Adrenal gland (tissue), 9 donors: ENCODE measurements at regions not wholly inside any gene's neighbourhood (a gene's known extent, or its start where the extent isn't known, plus 50 kb on each side); places are given as distances from the start of the nearest gene placed in this dataset.

ENCODE experiments used
- DNase-seq, 7 donors: peaks; one replicate each; pipeline ENCODE4 v3.0.0-alpha.2; 2019 to 2020
- H3K27ac ChIP-seq, 5 donors: fragments of 200-600 bp; sonication (generic) in 4 of 5; 1 replicate in 3 of 5; 2 replicates in 2 of 5; pipeline versions ENCODE4 v1.5.1 to v1.8.0; 2016 to 2020; ENCODE audit warnings: mild to moderate bottlenecking in 1 of 5
- H3K27me3 ChIP-seq: fragments of 200-600 bp; 2 replicates; pipeline ENCODE4 v1.8.0; 2021
- H3K36me3 ChIP-seq, 2 donors: fragments of 200-600 bp; replicated peaks in 1 of 2; 1 replicate in 1 of 2; 2 replicates in 1 of 2; pipeline versions ENCODE4 v1.5.1 to v1.8.0; 2018 to 2022
- H3K4me1 ChIP-seq, 2 donors: fragments of 200-600 bp; replicated peaks in 1 of 2; 1 replicate in 1 of 2; 2 replicates in 1 of 2; pipeline versions ENCODE4 v1.5.1 to v1.8.0; 2018 to 2021
- H3K4me3 ChIP-seq, 4 donors: fragments of 200-600 bp; sonication (generic) in 3 of 4; one replicate each; pipeline ENCODE4 v1.5.1; 2016 to 2018
- H3K9me3 ChIP-seq, 3 donors: fragments of 200-600 bp; sonication (generic) in 1 of 3; replicated peaks in 1 of 3; 1 replicate in 2 of 3; 2 replicates in 1 of 3; pipeline versions ENCODE4 v1.5.1 to v1.8.0; 2016 to 2021
- CTCF ChIP-seq, 6 experiments: fragments of 450-650 bp in 4 of 6; fragments of 200-600 bp in 2 of 6; sonication (generic) in 1 of 6; IDR thresholded peaks; 1 replicate in 5 of 6; 2 replicates in 1 of 6; pipeline versions ENCODE4 v1.5.1 to v1.8.0; 2016 to 2021; ENCODE audit warnings: antibody characterized with exemption in 6 of 6, mild to moderate bottlenecking in 2 of 6, moderate library complexity in 1 of 6
- POLR2A ChIP-seq, 2 donors: fragments of 450-650 bp; IDR thresholded peaks; one replicate each; pipeline ENCODE4 v1.6.1; 2017; ENCODE audit warnings: antibody characterized with exemption in 2 of 2, mild to moderate bottlenecking in 2 of 2, moderate library complexity in 1 of 2
- WGBS, 4 donors: extraction: QIAGEN DNeasy Blood & Tissue Kit in 2 of 4; methylation state at CpG; one replicate each; pipeline versions ENCODE4 v1.1.5 to v1.1.7; 2013 to 2017; 5-methylcytosine and 5-hydroxymethylcytosine counted together
- intact Hi-C, 2 donors: fragments of 100-400 bp; cut with DNase I; formaldehyde crosslinking; loops; one replicate each; pipeline versions ENCODE4 v1.14.1 to v1.15.0; 2022 to 2023
- donor health status: healthy with polysubstance abuse.
- donor health status: Bipolar disorder and iron deficiency.
- donor health status: DM: yes; HTN: yes; CAD: no.
- donor health status: DM: no; HTN: no; CAD: no.
- donor health status: DM: no; HTN: no; CAD: no.

GRCh38 chr3:25901796-25902195, 111.9 kb downstream of the OXSM start:
- no peak overlapping the region for H3K27ac ChIP-seq
- H3K4me3 ChIP-seq = no peak overlapping the region
- H3K36me3 ChIP-seq = no peaks in the 10 kb centered on the region
- no peak for DNase-seq
- intact Hi-C loops = no loop called here
- H3K9me3 ChIP-seq = no peaks in the 10 kb centered on the region
- TF ChIP-seq CTCF (IDR thresholded peaks at IDR 0.05) (no peak), POLR2A (IDR thresholded peaks at IDR 0.05) (no peak)
- WGBS, 4 donors = 53 to 72% (median 57%) methylated on average over 2 of the region's 2 CpGs
- no peaks in the 10 kb centered on the region for H3K27me3 ChIP-seq
- H3K4me1 ChIP-seq = no peaks in the 10 kb centered on the region

GRCh38 chr3:25902586-25902985, 112.7 kb downstream of the OXSM start:
- intact Hi-C loops = no loop called here
- TF ChIP-seq POLR2A (IDR thresholded peaks at IDR 0.05) (no peak), CTCF (IDR thresholded peaks at IDR 0.05) (no peak)
- 74 to 83% (median 77%) methylated on average over 2 of the region's 2 CpGs for WGBS, 4 donors

GRCh38 chr3:25903371-25904129, 113.7 kb downstream of the OXSM start:
- 75 to 92% (median 80%) methylated on average over 2 to 3 of the region's 3 CpGs for WGBS, 4 donors
- no peak overlapping the region for H3K4me3 ChIP-seq
- no peaks in the 10 kb centered on the region for H3K4me1 ChIP-seq
- H3K27ac ChIP-seq = no peak overlapping the region
- TF ChIP-seq POLR2A (IDR thresholded peaks at IDR 0.05) (no peak), CTCF (IDR thresholded peaks at IDR 0.05) (no peak)
- no peaks in the 10 kb centered on the region for H3K36me3 ChIP-seq
- no peaks in the 10 kb centered on the region for H3K27me3 ChIP-seq
- intact Hi-C loops = no loop called here
- no peaks in the 10 kb centered on the region for H3K9me3 ChIP-seq
- DNase-seq = no peak

More at GRCh38 chr3:25902586-25902985, 112.7 kb downstream of the OXSM start:
- H3K27ac ChIP-seq = no peak overlapping the region
- no peak for DNase-seq
- no peaks in the 10 kb centered on the region for H3K4me1 ChIP-seq
- H3K4me3 ChIP-seq = no peak overlapping the region
- no peaks in the 10 kb centered on the region for H3K27me3 ChIP-seq
- H3K36me3 ChIP-seq = no peaks in the 10 kb centered on the region
- H3K9me3 ChIP-seq = no peaks in the 10 kb centered on the region

- H3K9me3 ChIP-seq = no peaks in the 10 kb centered on the region
- intact Hi-C loops = no loop called here
- H3K27me3 ChIP-seq = no peaks in the 10 kb centered on the region
- no peak for TF ChIP-seq POLR2A (IDR thresholded peaks at IDR 0.05)
- no peak for TF ChIP-seq CTCF (IDR thresholded peaks at IDR 0.05)
- H3K4me3 ChIP-seq = no peak overlapping the region
- H3K36me3 ChIP-seq = no peaks in the 10 kb centered on the region
- DNase-seq = no peak
- H3K27ac ChIP-seq = no peak overlapping the region
- WGBS, 4 donors = 63 to 78% (median 67%) methylated on average over 3 of the region's 3 CpGs
- H3K4me1 ChIP-seq = no peaks in the 10 kb centered on the region
These were observed 114.3 kb downstream of the OXSM start for GRCh38 chr3:25904206-25904605.
